Left lung (tissue), 4 donors: ENCODE measurements at regions not wholly inside any gene's neighbourhood (a gene's known extent, or its start where the extent isn't known, plus 50 kb on each side); places are given as distances from the start of the nearest gene placed in this dataset.

Experiments
- ATAC-seq: fragments of 200-7000 bp; cut with Tn5 transposase; one replicate; pipeline ENCODE4 v1.9.1; 2020; ENCODE audit warnings: moderate library complexity
- DNase-seq, 4 donors: peaks; one replicate each; pipeline ENCODE4 v3.0.0-alpha.2; 2013 to 2020
- H3K27ac ChIP-seq, 2 donors: fragments of 200-600 bp; sonication (generic) in 1 of 2; one replicate each; pipeline versions ENCODE4 v1.5.0 to v1.8.0; 2020 to 2021
- H3K27me3 ChIP-seq, 2 donors: fragments of 200-600 bp; sonication (generic) in 1 of 2; one replicate each; pipeline versions ENCODE4 v1.5.0 to v1.8.0; 2020 to 2021
- H3K36me3 ChIP-seq, 2 donors: fragments of 200-600 bp; sonication (generic) in 1 of 2; one replicate each; pipeline versions ENCODE4 v1.5.0 to v1.8.0; 2020 to 2021
- H3K4me1 ChIP-seq, 2 donors: fragments of 200-600 bp; one replicate each; pipeline ENCODE4 v1.8.0; 2021
- H3K4me3 ChIP-seq, 2 donors: fragments of 200-600 bp; sonication (generic) in 1 of 2; one replicate each; pipeline versions ENCODE4 v1.5.0 to v1.8.0; 2020 to 2021; ENCODE audit warnings: mild to moderate bottlenecking in 1 of 2
- H3K9me3 ChIP-seq, 2 donors: fragments of 200-600 bp; sonication (generic) in 1 of 2; one replicate each; pipeline versions ENCODE4 v1.5.0 to v1.8.0; 2020 to 2021
- intact Hi-C, 2 donors: fragments of 100-400 bp; cut with DNase I; formaldehyde crosslinking; loops; one replicate each; pipeline versions ENCODE4 v1.11.2 to v1.14.2; 2022
- TF ChIP-seq, protein P1 (sequence below), 2 donors: fragments of 200-600 bp; sonication (generic) in 1 of 2; IDR thresholded peaks; one replicate each; pipeline versions ENCODE4 v1.5.0 to v1.8.0; 2021; ENCODE audit warnings: antibody characterized with exemption in 2 of 2
- donor health status: DM: no; HTN: yes; CAD: no.
- donor health status: DM: no; HTN: no; CAD: no.

DNA sequence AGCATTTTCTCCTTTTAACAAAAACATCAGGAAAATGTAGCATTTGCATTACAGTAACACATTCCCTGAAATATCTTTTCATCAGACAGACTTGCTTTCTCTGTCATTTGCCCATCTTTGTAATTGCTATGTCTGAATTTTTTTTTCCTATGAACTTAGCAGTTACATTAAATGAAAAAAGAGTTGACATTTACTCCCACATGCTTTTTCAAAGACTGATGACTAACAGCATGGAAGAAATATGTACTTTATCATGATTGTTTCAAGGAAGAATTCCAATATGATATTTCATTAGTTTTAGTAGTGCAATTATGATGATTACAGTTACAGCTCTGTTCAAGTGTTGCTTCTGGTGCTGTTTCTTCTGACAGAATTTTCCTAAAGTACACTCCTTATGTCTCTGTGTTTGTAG, 864.5 kb upstream of the MAN1A1 start:
- no peak overlapping the region for H3K4me3 ChIP-seq
- H3K27me3 ChIP-seq = no peaks in the 10 kb centered on the region
- peaks cover 0 to 6% of the 10 kb centered on the region in 2 donors for H3K4me1 ChIP-seq
- intact Hi-C loops = no loop called here
- no peaks in the 10 kb centered on the region for H3K36me3 ChIP-seq
- H3K9me3 ChIP-seq = no peaks in the 10 kb centered on the region
- no peak overlapping the region for H3K27ac ChIP-seq
- TF ChIP-seq, protein P1, sequence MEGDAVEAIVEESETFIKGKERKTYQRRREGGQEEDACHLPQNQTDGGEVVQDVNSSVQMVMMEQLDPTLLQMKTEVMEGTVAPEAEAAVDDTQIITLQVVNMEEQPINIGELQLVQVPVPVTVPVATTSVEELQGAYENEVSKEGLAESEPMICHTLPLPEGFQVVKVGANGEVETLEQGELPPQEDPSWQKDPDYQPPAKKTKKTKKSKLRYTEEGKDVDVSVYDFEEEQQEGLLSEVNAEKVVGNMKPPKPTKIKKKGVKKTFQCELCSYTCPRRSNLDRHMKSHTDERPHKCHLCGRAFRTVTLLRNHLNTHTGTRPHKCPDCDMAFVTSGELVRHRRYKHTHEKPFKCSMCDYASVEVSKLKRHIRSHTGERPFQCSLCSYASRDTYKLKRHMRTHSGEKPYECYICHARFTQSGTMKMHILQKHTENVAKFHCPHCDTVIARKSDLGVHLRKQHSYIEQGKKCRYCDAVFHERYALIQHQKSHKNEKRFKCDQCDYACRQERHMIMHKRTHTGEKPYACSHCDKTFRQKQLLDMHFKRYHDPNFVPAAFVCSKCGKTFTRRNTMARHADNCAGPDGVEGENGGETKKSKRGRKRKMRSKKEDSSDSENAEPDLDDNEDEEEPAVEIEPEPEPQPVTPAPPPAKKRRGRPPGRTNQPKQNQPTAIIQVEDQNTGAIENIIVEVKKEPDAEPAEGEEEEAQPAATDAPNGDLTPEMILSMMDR (IDR thresholded peaks at IDR 0.05) = no peak
- ATAC-seq = no peak
- DNase-seq = no peak

DNA sequence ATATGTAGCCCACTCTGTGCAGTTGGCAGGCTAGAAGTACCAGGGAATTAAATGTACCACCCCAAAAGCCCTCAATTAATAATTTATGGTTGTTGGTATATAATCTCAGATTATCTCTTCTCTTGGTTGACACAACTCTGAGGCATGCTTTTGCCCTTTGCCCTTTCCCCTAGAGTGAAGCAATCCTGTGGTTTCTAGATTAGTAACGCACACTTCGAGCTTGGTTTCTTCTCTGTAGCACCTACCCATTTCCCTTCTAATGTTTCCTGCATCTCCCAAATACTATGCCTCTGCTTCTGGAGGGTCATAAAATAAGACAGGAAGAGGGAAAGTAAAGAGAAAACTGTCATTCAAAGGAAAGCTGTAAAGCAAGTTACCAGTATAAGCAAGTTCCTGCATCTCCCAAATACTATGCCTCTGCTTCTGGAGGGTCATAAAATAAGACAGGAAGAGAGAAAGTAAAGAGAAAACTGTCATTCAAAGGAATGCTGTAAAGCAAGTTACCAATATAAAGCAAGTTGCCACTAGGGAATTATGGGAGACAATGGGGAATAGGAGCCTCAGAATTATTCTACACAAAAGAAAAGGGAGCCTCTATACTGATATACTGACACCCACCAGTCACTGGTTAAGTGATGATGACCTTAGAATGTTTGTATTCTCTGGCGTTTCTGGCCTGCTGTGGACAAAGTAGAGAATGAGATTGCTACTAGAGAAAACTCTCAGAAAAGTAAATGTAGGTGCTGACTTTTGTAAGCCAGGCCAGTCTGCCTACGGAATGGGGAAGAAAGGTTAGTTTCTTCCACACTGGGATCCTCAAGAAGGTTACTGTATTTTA, 862.6 kb upstream of the MAN1A1 start:
- Histone ChIP-seq H3K4me1 (peaks cover 0 to 6% of the 10 kb centered on the region in 2 donors), H3K9me3 (no peaks in the 10 kb centered on the region), H3K27me3 (no peaks in the 10 kb centered on the region), H3K27ac (no peak overlapping the region), H3K4me3 (no peak overlapping the region), H3K36me3 (no peaks in the 10 kb centered on the region)
- ATAC-seq (no peak), DNase-seq (no peak)
- TF ChIP-seq, protein P1 (IDR thresholded peaks at IDR 0.05) = no peak
- intact Hi-C loops = no loop called here

GRCh38 chr6:120202878-120203277, 853.3 kb upstream of the MAN1A1 start:
- H3K4me1 ChIP-seq = no peaks in the 10 kb centered on the region
- no peak overlapping the region for H3K4me3 ChIP-seq
- no peaks in the 10 kb centered on the region for H3K27me3 ChIP-seq
- ATAC-seq (no peak), DNase-seq (no peak)
- TF ChIP-seq, protein P1 (IDR thresholded peaks at IDR 0.05) = no peak
- intact Hi-C loops = no loop called here
- H3K9me3 ChIP-seq = peaks cover 0 to 2% of the 10 kb centered on the region in 2 donors
- no peaks in the 10 kb centered on the region for H3K36me3 ChIP-seq
- H3K27ac ChIP-seq = no peak overlapping the region

GRCh38 chr6:120200853-120201252, 851.3 kb upstream of the MAN1A1 start:
- DNase-seq (no peak), ATAC-seq (no peak)
- H3K27ac ChIP-seq = no peak overlapping the region
- intact Hi-C loops = no loop called here
- H3K27me3 ChIP-seq = no peaks in the 10 kb centered on the region
- no peak overlapping the region for H3K4me3 ChIP-seq
- no peaks in the 10 kb centered on the region for H3K4me1 ChIP-seq
- TF ChIP-seq, protein P1 (IDR thresholded peaks at IDR 0.05) = no peak
- no peaks in the 10 kb centered on the region for H3K36me3 ChIP-seq
- H3K9me3 ChIP-seq = peaks cover 0 to 2% of the 10 kb centered on the region in 2 donors

GRCh38 chr6:120198033-120198432, 848.5 kb upstream of the MAN1A1 start:
- TF ChIP-seq, protein P1 (IDR thresholded peaks at IDR 0.05) = no peak
- Histone ChIP-seq H3K9me3 (no peaks in the 10 kb centered on the region), H3K4me3 (no peak overlapping the region)

More at GRCh38 chr6:120198033-120198432, 848.5 kb upstream of the MAN1A1 start:
- ATAC-seq (peak; percentile 54), DNase-seq (peak in 1 of 4 donors; percentile 5)
- Histone ChIP-seq H3K36me3 (no peaks in the 10 kb centered on the region), H3K27me3 (no peaks in the 10 kb centered on the region), H3K4me1 (no peaks in the 10 kb centered on the region), H3K27ac (no peak overlapping the region)
- intact Hi-C loops = no loop called here
